Activated CD8-positive, alpha-beta T cell treated with anti-CD3 and anti-CD28 coated beads for 36 hours (primary cell): ENCODE measurements at regions not wholly inside any gene's neighbourhood (a gene's known extent, or its start where the extent isn't known, plus 50 kb on each side); places are given as distances from the start of the nearest gene placed in this dataset.
"Not testable (repeated sequence)": the region's sequence is repeated elsewhere in the genome, so short reads cannot be mapped to it uniquely, and the experiment has no call there.

Experiments
- ATAC-seq: fragments of 200-7000 bp; cut with Tn5 transposase; one replicate; pipeline ENCODE4 v1.10.0; 2021; ENCODE audit warnings: mild to moderate bottlenecking, moderate library complexity
- CTCF ChIA-PET: fragments of 350-600 bp; sonication (Branson Sonifier 250); formaldehyde crosslinking; loops from one replicate; lab custom pipeline; 2021; ENCODE audit warnings: antibody characterized with exemption; lab: Charles Lee
- POLR2A ChIA-PET: fragments of 350-600 bp; sonication (Branson Sonifier 250); formaldehyde crosslinking; loops from one replicate; lab custom pipeline; 2021; ENCODE audit warnings: antibody characterized with exemption; lab: Charles Lee
- DNase-seq: peaks from one replicate; pipeline ENCODE4 v3.0.0-alpha.2; 2020
- H3K27ac Mint-ChIP-seq: one replicate; pipeline ENCODE4 v1.8.0; 2021; ENCODE audit warnings: mild to moderate bottlenecking, mixed read lengths
- H3K27me3 Mint-ChIP-seq: one replicate; pipeline ENCODE4 v1.8.0; 2021; ENCODE audit warnings: mixed read lengths
- H3K36me3 Mint-ChIP-seq: one replicate; pipeline ENCODE4 v1.8.0; 2021; ENCODE audit warnings: low read depth, mixed read lengths
- H3K4me1 Mint-ChIP-seq: one replicate; pipeline ENCODE4 v1.8.0; 2021; ENCODE audit warnings: low read depth, mixed read lengths
- H3K4me3 Mint-ChIP-seq: one replicate; pipeline ENCODE4 v1.8.0; 2021; ENCODE audit warnings: mild to moderate bottlenecking, moderate library complexity, mixed read lengths
- H3K9me3 Mint-ChIP-seq: one replicate; pipeline ENCODE4 v1.8.0; 2021; ENCODE audit warnings: mixed read lengths
- intact Hi-C: fragments of 100-400 bp; cut with micrococcal nuclease; formaldehyde crosslinking; loops from one replicate; pipeline ENCODE4 v1.10.0; 2022
- TF ChIP-seq, protein P1 (sequence below): fragments of 200-600 bp; IDR thresholded peaks from one replicate; pipeline ENCODE4 v1.8.0; 2022; ENCODE audit warnings: antibody characterized with exemption, mild to moderate bottlenecking

DNA sequence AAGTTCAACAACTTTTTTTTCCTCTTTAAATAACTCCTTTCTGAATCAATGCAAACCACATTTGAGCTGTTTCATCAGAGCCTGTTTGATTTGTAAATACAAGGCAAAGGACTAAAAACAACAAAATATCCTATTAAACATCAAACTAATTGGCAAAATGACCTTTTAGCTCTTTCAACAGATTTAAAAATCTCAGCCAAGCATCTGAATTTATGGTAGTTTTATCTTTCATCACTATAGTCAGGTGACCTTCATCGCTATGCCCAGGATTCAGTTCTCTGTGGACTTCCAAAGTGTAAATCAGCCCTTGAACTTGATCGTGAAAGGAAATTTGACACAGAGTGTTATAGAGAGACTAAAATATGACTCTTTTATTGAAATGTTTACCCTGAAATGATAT, 1554.5 kb upstream of the FLRT2 start:
- Mint-ChIP-seq H3K9me3 (peaks cover 9% of the 10 kb centered on the region), H3K36me3 (no peaks in the 10 kb centered on the region), H3K4me3 (no peak overlapping the region), H3K4me1 (no peaks in the 10 kb centered on the region), H3K27ac (no peak overlapping the region), H3K27me3 (no peaks in the 10 kb centered on the region)
- TF ChIP-seq, protein P1, sequence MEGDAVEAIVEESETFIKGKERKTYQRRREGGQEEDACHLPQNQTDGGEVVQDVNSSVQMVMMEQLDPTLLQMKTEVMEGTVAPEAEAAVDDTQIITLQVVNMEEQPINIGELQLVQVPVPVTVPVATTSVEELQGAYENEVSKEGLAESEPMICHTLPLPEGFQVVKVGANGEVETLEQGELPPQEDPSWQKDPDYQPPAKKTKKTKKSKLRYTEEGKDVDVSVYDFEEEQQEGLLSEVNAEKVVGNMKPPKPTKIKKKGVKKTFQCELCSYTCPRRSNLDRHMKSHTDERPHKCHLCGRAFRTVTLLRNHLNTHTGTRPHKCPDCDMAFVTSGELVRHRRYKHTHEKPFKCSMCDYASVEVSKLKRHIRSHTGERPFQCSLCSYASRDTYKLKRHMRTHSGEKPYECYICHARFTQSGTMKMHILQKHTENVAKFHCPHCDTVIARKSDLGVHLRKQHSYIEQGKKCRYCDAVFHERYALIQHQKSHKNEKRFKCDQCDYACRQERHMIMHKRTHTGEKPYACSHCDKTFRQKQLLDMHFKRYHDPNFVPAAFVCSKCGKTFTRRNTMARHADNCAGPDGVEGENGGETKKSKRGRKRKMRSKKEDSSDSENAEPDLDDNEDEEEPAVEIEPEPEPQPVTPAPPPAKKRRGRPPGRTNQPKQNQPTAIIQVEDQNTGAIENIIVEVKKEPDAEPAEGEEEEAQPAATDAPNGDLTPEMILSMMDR, result no peak
- CTCF ChIA-PET, result no interaction called here
- ATAC-seq (no peak), DNase-seq (no peak)
- POLR2A ChIA-PET, result no interaction called here
- intact Hi-C loops, result no loop called here

DNA sequence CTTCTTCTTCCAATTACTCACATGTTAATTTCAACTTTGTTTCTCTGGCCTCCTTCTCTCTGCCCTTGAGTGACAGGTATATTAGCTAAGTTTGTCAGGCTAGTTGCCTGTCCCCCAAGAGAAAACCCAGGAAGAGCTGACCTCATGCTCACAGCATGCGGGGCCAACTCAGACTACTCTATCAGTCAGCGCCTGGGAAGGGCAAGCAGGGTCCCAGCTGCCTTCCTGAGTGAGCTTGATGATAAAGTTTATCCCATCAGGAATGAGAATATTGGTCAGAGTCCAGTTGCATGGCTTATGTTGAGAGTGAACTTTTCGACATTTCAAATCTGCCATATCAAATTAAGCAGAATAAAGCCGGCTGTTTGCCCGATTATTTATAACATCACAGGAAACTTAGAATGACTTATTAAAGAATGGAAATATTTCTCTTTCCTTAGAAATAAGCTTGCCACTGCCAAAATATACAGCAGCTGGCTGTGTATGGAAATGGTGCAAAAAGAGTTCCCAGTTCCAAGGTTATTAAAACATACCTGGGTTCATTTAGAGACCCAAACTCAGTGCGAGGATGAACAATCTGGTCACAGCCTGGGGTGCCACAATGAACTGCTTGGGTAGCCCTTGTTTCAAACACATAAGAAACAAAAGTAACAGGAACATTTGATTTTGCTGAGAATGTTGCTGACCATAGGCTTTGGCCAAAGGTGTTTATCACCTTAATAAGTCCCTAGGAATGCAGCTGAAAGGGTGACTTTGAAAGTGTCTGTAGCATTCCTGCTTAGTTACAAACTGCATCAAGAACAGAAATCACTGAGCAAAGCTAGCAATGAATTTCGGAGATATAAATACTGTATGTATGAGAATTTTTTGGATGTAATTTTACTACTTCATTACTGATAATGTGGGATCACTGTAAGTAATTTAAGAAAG, 1553.8 kb upstream of the FLRT2 start:
- intact Hi-C loops, result no loop called here
- H3K27me3 Mint-ChIP-seq, result no peaks in the 10 kb centered on the region
- TF ChIP-seq, protein P1, result no peak
- ATAC-seq, result no peak
- no peaks in the 10 kb centered on the region for H3K36me3 Mint-ChIP-seq
- POLR2A ChIA-PET, result no interaction called here
- no peaks in the 10 kb centered on the region for H3K4me1 Mint-ChIP-seq
- DNase-seq, result no peak
- peaks cover 5% of the 10 kb centered on the region for H3K9me3 Mint-ChIP-seq
- no peak overlapping the region for H3K27ac Mint-ChIP-seq
- H3K4me3 Mint-ChIP-seq, result no peak overlapping the region
- CTCF ChIA-PET, result no interaction called here

DNA sequence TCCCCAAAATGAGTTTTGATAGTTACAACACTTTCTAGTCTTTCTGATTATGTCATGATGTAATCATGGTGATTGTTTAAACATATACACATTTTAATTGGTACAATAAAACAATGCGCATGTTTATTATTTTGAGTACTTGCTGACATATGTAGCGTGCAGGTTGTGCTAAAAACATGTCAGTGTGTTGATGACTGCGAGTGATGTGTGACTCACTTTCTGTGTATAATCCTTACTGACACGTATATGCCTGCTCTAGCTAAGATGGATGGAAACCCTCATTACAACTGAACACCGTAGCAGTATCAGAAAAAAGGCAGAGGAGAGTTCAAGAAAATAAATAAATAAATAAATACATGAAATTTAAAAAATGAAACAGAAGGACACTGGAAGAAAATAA, 1552.4 kb upstream of the FLRT2 start:
- ChIA-PET CTCF (no interaction called here), POLR2A (no interaction called here)
- no peaks in the 10 kb centered on the region for H3K36me3 Mint-ChIP-seq
- H3K9me3 Mint-ChIP-seq, result peaks cover 4% of the 10 kb centered on the region
- DNase-seq (no peak), ATAC-seq (no peak)
- H3K4me1 Mint-ChIP-seq, result no peaks in the 10 kb centered on the region
- TF ChIP-seq, protein P1, result no peak
- intact Hi-C loops, result no loop called here
- no peak overlapping the region for H3K4me3 Mint-ChIP-seq
- H3K27ac Mint-ChIP-seq, result no peak overlapping the region
- H3K27me3 Mint-ChIP-seq, result no peaks in the 10 kb centered on the region

DNA sequence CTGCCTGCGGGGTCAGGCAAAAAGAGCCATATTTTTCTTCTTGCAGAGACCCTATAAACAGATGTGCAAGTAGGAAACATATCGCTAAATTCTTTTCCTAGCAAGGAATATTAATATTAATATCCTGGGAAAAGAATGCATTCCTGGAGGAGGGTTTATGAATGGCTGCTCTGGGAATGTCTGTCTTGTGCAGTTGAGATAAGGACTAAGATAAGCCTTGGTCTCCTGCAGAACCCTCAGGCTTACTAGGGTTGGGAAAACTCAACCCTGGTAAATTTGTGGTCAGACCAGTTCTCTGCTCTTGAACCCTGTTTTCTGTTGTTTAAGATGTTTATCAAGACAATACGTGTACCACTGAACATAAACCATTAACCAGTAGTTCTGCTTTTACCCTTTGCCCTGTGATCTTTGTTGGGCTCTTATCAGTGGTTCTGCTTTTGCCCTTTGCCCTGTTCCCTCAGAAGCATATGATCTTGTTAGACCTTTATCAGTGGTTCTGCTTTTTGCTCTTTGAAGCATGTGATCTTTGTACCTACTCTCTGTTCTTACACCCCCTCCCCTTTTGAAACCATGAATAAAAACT, 1548.2 kb upstream of the FLRT2 start:
- H3K4me1 Mint-ChIP-seq, DNase-seq, CTCF ChIA-PET, H3K36me3 Mint-ChIP-seq, POLR2A ChIA-PET, H3K27me3 Mint-ChIP-seq, ATAC-seq, H3K9me3 Mint-ChIP-seq, intact Hi-C loops, H3K4me3 Mint-ChIP-seq, H3K27ac Mint-ChIP-seq: not testable (repeated sequence)

DNA sequence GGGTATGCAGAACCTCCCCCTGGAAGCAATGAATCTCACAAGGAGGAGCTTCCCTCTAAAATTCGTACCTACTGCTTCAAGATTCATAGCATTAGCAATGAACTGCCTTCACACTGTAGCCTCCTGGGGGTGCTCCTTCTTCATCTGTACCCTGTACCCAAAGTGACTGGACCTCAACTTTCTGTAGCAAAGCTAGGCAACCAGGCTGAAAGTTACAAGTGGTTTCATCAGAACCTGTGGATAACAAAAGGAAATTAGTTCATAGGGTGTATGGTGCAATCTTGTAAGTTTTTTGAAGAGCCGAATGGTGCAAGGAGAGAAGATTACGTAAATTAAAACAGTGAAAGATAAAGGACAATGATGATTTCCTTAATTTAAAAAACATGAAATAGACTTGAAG, 1541.7 kb upstream of the FLRT2 start:
- no peaks in the 10 kb centered on the region for H3K4me1 Mint-ChIP-seq
- no peaks in the 10 kb centered on the region for H3K27me3 Mint-ChIP-seq
- no peaks in the 10 kb centered on the region for H3K36me3 Mint-ChIP-seq
- peaks cover 12% of the 10 kb centered on the region for H3K9me3 Mint-ChIP-seq
- no peak for DNase-seq
- TF ChIP-seq, protein P1, result no peak
- ChIA-PET CTCF (no interaction called here), POLR2A (no interaction called here)
- no peak overlapping the region for H3K27ac Mint-ChIP-seq
- ATAC-seq, result no peak
- intact Hi-C loops, result no loop called here
- no peak overlapping the region for H3K4me3 Mint-ChIP-seq
